ENCODE measurements at regions not wholly inside any gene's neighbourhood (a gene's known extent, or its start where the extent isn't known, plus 50 kb on each side); places are given as distances from the start of the nearest gene placed in this dataset.

DNA sequence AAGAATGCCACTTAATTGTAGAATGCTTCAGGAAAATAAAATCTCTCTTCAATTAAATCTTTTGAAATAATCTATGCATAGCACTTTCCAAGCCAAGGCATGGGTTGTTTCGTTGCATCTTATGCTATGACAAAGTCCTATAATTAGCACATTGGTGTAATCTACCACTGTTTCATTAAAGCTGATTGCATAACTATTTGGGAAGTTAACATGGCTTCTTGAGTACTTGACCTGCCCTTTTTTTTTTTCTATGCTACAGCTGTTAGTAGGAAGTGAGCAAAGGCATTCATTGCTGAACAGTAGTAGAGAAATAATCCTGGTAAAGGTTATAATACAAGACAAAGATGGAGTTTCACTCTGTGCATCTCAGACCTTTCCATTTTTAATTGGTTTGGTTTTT lies 557.2 kb upstream of the CELF2 start:
- TF ChIP-seq, protein P1, sequence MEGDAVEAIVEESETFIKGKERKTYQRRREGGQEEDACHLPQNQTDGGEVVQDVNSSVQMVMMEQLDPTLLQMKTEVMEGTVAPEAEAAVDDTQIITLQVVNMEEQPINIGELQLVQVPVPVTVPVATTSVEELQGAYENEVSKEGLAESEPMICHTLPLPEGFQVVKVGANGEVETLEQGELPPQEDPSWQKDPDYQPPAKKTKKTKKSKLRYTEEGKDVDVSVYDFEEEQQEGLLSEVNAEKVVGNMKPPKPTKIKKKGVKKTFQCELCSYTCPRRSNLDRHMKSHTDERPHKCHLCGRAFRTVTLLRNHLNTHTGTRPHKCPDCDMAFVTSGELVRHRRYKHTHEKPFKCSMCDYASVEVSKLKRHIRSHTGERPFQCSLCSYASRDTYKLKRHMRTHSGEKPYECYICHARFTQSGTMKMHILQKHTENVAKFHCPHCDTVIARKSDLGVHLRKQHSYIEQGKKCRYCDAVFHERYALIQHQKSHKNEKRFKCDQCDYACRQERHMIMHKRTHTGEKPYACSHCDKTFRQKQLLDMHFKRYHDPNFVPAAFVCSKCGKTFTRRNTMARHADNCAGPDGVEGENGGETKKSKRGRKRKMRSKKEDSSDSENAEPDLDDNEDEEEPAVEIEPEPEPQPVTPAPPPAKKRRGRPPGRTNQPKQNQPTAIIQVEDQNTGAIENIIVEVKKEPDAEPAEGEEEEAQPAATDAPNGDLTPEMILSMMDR (IDR thresholded peaks at IDR 0.05): no peak
- H3K27ac ChIP-seq: no peak overlapping the region
- no peaks in the 10 kb centered on the region for H3K36me3 ChIP-seq
- H3K27me3 ChIP-seq: no peaks in the 10 kb centered on the region
- DNase-seq: no peak
- no peak overlapping the region for H3K4me3 ChIP-seq
- intact Hi-C loops (cut with DNase I; ENCODE audit: low total_unique reads): no loop called here
- H3K4me1 ChIP-seq: no peaks in the 10 kb centered on the region
- H3K9me3 ChIP-seq: no peaks in the 10 kb centered on the region

DNA sequence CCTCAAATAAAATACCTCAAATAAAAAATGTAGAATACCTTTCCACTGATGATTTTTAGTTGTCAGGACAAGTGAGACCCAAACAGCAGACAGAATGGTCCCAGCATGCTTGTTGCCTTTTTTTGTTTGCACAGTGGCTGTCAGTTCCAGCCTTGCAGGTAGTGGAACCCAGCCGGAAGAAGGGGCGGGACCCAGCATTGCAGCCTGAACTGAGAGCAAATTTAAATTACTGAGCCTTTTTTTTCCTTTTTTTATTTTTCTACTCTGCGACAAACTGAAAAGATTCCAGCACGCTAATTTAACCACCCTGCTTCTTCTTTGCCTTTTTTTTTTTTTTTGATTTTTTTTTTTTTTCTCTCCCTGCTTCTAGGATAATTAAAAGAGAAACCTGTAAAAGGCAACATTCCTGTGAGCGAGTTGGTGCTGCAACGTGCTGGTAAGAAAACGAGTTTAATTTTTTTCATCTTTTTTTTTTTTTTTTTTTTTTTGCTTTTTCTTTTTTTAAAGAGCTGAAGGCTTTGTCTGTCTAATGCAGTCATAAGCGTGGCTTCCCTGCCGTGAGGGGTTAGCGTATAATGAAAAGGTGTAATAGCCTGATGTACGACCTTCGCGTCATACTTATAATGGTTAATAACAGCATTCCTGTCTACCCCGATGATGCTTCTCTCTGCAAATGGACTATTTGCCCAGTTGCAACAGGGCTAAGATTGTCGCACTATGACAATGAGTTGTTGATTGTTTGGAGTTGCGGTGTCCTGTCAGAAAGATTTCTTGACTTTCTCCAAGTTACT lies 555.3 kb upstream of the CELF2 start:
- Histone ChIP-seq H3K4me1 (no peaks in the 10 kb centered on the region), H3K36me3 (no peaks in the 10 kb centered on the region), H3K27me3 (no peaks in the 10 kb centered on the region), H3K27ac (no peak overlapping the region), H3K9me3 (no peaks in the 10 kb centered on the region), H3K4me3 (no peak overlapping the region)
- intact Hi-C loops (cut with DNase I; ENCODE audit: low total_unique reads): no loop called here
- no peak for DNase-seq
- TF ChIP-seq, protein P1 (IDR thresholded peaks at IDR 0.05): no peak

DNA sequence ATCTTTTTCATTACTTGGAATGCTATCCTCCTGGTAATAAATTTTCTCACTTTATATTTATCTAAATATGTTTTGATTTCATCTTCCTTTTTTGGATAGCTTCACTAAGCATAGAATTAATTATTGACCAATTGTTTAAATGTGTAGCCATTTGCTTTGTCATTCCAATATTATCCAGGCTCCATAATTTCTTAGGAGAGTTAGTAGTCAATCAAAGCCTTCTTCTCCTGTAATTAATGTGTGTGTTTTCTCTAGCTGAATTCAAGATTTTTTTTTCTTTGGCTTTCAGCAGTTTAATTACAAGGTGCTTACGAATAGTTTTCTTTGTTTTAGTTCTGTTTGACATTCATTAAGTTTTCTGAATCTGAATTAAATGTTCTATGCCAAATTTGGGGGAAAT lies 545.9 kb upstream of the CELF2 start:
- TF ChIP-seq, protein P1 (IDR thresholded peaks at IDR 0.05): no peak
- Histone ChIP-seq H3K9me3 (peaks cover 0 to 16% (median 4%) of the 10 kb centered on the region in 3 donors), H3K27ac (no peak overlapping the region), H3K4me3 (no peak overlapping the region), H3K36me3 (no peaks in the 10 kb centered on the region), H3K4me1 (no peaks in the 10 kb centered on the region), H3K27me3 (no peaks in the 10 kb centered on the region)
- intact Hi-C loops (cut with DNase I; ENCODE audit: low total_unique reads): no loop called here
- DNase-seq: no peak

DNA sequence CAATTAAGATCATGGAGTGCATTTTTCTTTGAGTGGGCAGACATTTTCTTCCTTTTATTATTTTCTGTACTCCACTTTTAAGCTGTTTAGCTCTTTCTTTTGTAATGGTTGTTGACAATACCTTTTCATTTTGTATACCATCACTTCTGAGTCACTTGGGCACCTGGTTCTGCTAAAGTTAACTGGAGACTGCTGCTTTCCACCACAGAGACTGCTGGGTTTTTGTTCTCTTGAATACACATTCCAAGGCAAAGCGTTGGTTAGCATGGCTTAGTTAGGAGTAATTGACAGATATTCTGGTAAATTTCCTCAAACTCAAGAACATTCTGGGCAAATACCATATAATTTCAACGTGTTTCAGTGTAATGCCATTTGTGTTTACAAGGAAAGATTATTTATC lies 541.9 kb upstream of the CELF2 start:
- no peak for DNase-seq
- no peaks in the 10 kb centered on the region for H3K36me3 ChIP-seq
- H3K27me3 ChIP-seq: no peaks in the 10 kb centered on the region
- TF ChIP-seq, protein P1 (IDR thresholded peaks at IDR 0.05): no peak
- peaks cover 0 to 16% (median 4%) of the 10 kb centered on the region in 3 donors for H3K9me3 ChIP-seq
- H3K4me1 ChIP-seq: peaks cover 0 to 10% (median 0%) of the 10 kb centered on the region in 4 donors
- no peak overlapping the region for H3K27ac ChIP-seq
- intact Hi-C loops (cut with DNase I; ENCODE audit: low total_unique reads): no loop called here
- no peak overlapping the region for H3K4me3 ChIP-seq

DNA sequence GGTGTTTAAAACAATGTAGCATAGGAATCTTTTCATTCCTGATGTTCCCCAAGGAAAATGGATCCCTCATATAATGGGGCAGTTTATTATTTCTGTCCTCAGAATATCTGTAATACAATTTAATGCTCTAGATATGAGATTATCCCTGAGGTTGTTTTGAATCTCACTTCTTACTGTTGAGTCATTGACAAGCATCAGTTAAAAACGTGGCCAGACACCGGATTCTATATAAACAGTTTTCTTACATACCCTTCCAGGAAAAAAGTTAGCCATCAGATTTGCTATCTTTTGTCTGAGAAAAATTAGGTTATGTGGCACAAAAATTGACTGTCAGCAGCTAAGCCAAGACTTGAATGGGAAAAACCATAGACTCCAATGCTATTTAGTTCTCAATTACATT lies 539.8 kb upstream of the CELF2 start:
- no peaks in the 10 kb centered on the region for H3K36me3 ChIP-seq
- TF ChIP-seq, protein P1 (IDR thresholded peaks at IDR 0.05): no peak
- no peak for DNase-seq
- H3K4me1 ChIP-seq: peaks cover 0 to 10% (median 0%) of the 10 kb centered on the region in 4 donors
- intact Hi-C loops (cut with DNase I; ENCODE audit: low total_unique reads): no loop called here
- peaks cover 0 to 5% (median 0%) of the 10 kb centered on the region in 3 donors for H3K9me3 ChIP-seq
- H3K27ac ChIP-seq: no peak overlapping the region
- no peak overlapping the region for H3K4me3 ChIP-seq
- H3K27me3 ChIP-seq: no peaks in the 10 kb centered on the region

Data from tibial artery (tissue), 4 donors.